Colonic mucosa (tissue), 4 donors: ENCODE measurements at regions not wholly inside any gene's neighbourhood (a gene's known extent, or its start where the extent isn't known, plus 50 kb on each side); places are given as distances from the start of the nearest gene placed in this dataset.

Experiments
- DNase-seq: peaks from one replicate; pipeline ENCODE4 v3.0.0-alpha.2; 2020
- H3K27ac ChIP-seq: fragments of 200-600 bp; one replicate; pipeline ENCODE4 v1.8.0; 2021
- H3K27me3 ChIP-seq: fragments of 200-600 bp; one replicate; pipeline ENCODE4 v1.8.0; 2021
- H3K36me3 ChIP-seq: fragments of 200-600 bp; one replicate; pipeline ENCODE4 v1.8.0; 2021
- H3K4me1 ChIP-seq: fragments of 200-600 bp; one replicate; pipeline ENCODE4 v1.8.0; 2021; ENCODE audit warnings: mild to moderate bottlenecking
- H3K4me3 ChIP-seq: fragments of 200-600 bp; one replicate; pipeline ENCODE4 v1.8.0; 2021
- H3K9ac ChIP-seq, 2 donors: one replicate each; pipeline ENCODE4 v1.7.0; 2013; ENCODE audit warnings: control low read depth in 2 of 2, low read depth in 2 of 2, low read length in 2 of 2
- H3K9me3 ChIP-seq: fragments of 200-600 bp; one replicate; pipeline ENCODE4 v1.8.0; 2021
- CTCF ChIP-seq: fragments of 200-600 bp; IDR thresholded peaks from one replicate; pipeline ENCODE4 v1.8.0; 2022; ENCODE audit warnings: antibody characterized with exemption, mild to moderate bottlenecking
- intact Hi-C: fragments of 100-400 bp; cut with DNase I; formaldehyde crosslinking; loops from one replicate; pipeline ENCODE4 v1.14.1; 2022
- donor health status: healthy.
- donor health status: DM: no; HTN: no; CAD: no.
- donor health status: DM: no; HTN: no; CAD: no.

DNA sequence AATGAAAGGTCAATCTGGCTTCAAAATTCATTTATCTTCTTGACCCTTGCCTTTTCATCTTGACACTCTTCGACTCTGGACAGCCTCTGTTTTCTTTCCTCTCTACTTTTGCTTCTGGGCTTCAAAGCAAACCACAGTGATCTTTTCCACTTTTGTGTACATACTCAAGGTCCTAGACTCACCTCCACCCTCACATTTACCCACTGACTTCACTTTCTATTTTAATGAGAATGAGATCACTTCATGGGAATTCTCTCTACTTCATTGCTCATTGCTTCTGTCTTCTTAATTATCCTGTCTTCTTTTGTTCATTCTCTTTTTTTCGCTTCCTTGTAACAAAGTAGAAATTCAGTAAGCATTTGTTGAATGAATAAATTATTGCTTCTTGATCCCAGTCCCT lies 330.1 kb upstream of the HAND2 start:
- no peak for DNase-seq
- Histone ChIP-seq H3K36me3 (no peaks in the 10 kb centered on the region), H3K9me3 (no peaks in the 10 kb centered on the region), H3K4me1 (no peaks in the 10 kb centered on the region), H3K27me3 (no peaks in the 10 kb centered on the region), H3K4me3 (no peak overlapping the region), H3K27ac (no peak overlapping the region), H3K9ac (no peak overlapping the region)
- TF ChIP-seq CTCF: no peak
- intact Hi-C loops: no loop called here

DNA sequence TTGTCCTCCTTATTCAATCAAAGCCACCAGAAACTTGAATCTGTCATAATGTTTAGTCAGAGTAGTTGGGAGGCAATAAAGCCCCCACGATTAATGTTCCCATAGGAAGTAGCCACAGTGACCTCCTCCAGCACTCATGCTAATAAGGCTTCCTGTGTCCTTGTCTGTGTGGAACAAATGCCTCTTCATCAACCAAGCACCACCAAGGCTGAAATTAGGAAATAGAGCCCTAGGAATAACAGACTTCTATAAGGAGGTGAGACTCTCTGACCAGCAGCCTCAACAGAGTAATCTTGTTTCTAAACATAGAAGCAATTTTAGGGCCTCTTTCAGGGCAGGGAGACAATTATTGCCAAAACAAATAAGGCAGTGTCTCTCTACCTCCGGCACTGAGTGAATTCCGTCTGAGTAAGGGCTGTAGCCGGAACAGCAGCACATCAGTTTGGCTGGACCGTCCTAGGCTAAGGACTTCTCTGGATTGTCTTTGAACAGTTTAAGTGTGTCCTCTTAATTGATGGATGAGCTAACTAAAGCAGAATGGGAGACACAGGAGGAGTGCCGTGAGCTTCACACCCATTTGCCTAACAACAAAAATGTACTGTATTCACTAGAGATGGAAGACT lies 329.2 kb upstream of the HAND2 start:
- no peaks in the 10 kb centered on the region for H3K27me3 ChIP-seq
- intact Hi-C loops: no loop called here
- H3K9ac ChIP-seq: no peak overlapping the region
- no peak overlapping the region for H3K27ac ChIP-seq
- no peak overlapping the region for H3K4me3 ChIP-seq
- no peaks in the 10 kb centered on the region for H3K4me1 ChIP-seq
- H3K9me3 ChIP-seq: no peaks in the 10 kb centered on the region
- H3K36me3 ChIP-seq: no peaks in the 10 kb centered on the region
- TF ChIP-seq CTCF: no peak
- DNase-seq: no peak

GRCh38 chr4:173858471-173858870 lies 328.4 kb upstream of the HAND2 start:
- Histone ChIP-seq H3K27me3 (no peaks in the 10 kb centered on the region), H3K27ac (no peak overlapping the region), H3K9ac (no peak overlapping the region), H3K36me3 (no peaks in the 10 kb centered on the region), H3K4me3 (no peak overlapping the region), H3K4me1 (no peaks in the 10 kb centered on the region), H3K9me3 (no peaks in the 10 kb centered on the region)
- intact Hi-C loops: no loop called here
- DNase-seq: no peak
- TF ChIP-seq CTCF: no peak

DNA sequence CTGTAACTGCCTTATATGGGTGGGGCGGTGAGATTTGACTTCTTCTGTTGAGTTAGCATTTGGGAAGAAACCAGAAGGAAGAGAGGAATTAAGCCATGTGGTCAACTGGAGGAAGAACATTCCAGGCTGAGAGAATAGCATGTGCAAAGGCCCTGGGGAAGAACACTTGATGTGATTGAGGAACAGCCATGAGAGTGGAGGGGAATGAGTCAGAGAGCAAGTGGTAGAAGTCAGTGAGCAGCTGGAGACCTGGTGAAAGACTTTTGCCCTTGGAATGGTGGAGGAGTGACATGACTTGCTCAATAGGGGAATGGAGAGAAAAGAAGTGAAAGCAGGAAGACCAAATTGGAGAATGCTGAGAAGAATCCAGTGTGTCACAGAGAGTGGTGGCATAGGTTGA lies 327.8 kb upstream of the HAND2 start:
- no peaks in the 10 kb centered on the region for H3K9me3 ChIP-seq
- intact Hi-C loops: no loop called here
- H3K9ac ChIP-seq: no peak overlapping the region
- TF ChIP-seq CTCF: no peak
- H3K27me3 ChIP-seq: no peaks in the 10 kb centered on the region
- H3K36me3 ChIP-seq: no peaks in the 10 kb centered on the region
- H3K27ac ChIP-seq: no peak overlapping the region
- H3K4me1 ChIP-seq: no peaks in the 10 kb centered on the region
- H3K4me3 ChIP-seq: no peak overlapping the region
- DNase-seq: no peak

GRCh38 chr4:173855015-173855414 lies 325.0 kb upstream of the HAND2 start:
- intact Hi-C loops: no loop called here
- Histone ChIP-seq H3K4me3 (no peak overlapping the region), H3K36me3 (no peaks in the 10 kb centered on the region), H3K9me3 (no peaks in the 10 kb centered on the region), H3K27ac (no peak overlapping the region), H3K4me1 (no peaks in the 10 kb centered on the region), H3K27me3 (no peaks in the 10 kb centered on the region), H3K9ac (no peak overlapping the region)
- no peak for TF ChIP-seq CTCF
- DNase-seq: no peak
